HG03095 (cell line): ENCODE measurements at regions not wholly inside any gene's neighbourhood (a gene's known extent, or its start where the extent isn't known, plus 50 kb on each side); places are given as distances from the start of the nearest gene placed in this dataset.
"Not testable (repeated sequence)": the region's sequence is repeated elsewhere in the genome, so short reads cannot be mapped to it uniquely, and the experiment has no call there.

Experiments
- ATAC-seq: cut with Tn5 transposase; IDR thresholded peaks from one replicate; pipeline ENCODE4 v1.9.1; 2021; ENCODE audit warnings: moderate library complexity; ENCODE audit not compliant: unreplicated experiment

DNA sequence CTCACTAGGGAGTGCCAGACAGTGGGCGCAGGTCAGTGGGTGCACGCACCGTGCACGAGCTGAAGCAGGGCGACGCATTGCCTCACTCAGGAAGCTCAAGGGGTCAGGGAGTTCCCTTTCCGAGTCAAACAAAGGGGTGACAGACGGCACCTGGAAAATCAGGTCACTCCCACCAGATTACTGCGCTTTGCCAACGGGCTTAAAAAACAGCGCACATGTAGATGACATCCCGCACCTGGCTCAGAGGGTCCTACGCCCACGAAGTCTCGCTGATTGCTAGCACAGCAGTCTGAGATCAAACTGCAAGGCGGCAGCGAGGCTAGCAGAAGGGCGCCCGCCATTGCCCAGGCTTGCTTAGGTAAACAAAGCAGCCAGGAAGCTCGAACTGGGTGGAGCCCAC, 428.5 kb upstream of the SLC39A10 start:
- ATAC-seq, result not testable (repeated sequence)

DNA sequence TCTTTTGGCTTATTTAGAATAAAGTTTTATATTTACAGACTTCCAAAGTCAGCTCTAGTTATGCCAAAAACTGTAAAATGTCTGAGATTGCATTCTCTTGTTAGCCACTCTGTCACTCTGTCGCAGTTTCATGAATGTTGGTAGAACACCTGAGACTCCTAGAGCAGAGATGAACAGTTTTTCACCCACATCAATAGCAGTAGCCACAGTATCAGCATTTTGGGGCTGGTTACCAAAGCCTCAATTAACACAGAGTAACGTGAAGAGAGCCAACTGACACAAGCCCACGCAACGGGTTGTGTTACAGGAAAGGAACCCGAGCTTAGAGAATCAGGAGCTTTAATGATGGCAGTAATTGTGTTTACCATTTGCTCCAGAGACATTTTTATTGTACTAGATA, 443.0 kb upstream of the SLC39A10 start:
- no peak for ATAC-seq

DNA sequence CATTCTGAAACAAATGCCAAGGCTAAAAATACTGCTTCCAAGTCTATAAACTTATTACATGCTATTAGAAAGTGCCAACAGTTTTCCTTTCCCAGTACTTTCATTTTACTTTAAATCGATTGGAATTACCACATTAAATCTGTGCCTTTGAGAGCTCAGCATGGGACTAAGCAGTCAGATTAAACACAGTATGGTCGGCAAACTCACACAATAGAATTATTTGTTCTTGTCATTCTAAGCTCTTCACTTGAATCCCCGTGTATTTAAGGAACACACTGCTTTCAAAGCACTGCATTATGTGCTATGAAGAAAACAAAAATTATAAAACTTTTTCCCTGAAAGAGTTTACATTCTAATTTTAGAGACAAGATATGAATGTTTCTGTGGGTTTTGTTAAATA, 444.4 kb upstream of the SLC39A10 start:
- no peak for ATAC-seq

DNA sequence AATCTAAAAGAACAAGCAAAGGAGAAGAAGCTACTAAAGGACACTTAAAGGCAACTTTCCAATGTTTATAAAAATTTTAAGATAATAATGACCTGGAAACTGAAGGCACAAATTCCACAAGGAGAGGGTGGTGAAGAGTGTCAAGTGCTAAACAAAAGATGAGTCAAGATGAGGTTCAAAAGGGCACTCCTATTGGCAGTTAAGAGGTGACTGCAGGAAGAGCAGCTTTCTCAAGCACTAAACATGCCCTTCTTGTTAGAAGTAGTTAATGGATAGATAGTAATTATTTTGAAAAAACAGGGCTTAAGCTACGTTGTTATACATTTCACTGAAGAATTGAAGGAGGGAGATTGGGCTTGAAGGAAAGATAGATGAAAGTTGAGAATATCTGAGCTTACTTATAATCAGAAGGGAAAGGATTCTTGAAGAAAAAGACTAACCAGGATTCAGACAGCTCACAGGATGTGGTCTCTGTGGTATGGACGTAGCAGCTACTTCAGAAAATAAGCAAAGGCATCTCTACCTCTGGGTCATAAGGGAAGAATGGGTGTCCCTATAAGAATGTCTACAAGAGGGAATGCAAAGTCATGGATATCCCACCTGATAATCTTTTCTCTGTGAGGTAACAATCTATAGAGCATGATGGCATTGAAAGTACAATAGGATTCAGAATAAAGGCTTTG, 454.7 kb upstream of the SLC39A10 start:
- ATAC-seq, result no peak

DNA sequence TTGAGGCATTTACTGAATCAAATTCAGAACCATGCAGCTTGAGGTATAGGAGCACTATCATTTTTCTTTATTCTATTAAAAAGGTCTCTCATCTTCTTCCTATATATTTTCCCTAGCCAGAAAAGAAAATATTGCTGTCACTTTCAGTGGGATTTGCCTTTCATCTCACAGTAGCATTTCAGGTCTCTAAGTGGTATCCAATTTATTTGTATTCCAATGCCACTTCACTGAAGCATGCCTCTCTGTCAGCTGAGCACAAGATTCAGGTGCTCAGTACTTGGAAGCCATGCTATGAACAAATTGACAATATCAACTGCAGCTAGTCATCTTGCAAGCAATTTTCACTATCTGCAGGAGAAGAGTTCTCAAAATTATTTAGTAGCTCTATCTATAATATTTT, 457.2 kb upstream of the SLC39A10 start:
- ATAC-seq, result no peak

- no peak for ATAC-seq
Observed at GRCh38 chr2:195181059-195181705, 475.8 kb upstream of the SLC39A10 start.

DNA sequence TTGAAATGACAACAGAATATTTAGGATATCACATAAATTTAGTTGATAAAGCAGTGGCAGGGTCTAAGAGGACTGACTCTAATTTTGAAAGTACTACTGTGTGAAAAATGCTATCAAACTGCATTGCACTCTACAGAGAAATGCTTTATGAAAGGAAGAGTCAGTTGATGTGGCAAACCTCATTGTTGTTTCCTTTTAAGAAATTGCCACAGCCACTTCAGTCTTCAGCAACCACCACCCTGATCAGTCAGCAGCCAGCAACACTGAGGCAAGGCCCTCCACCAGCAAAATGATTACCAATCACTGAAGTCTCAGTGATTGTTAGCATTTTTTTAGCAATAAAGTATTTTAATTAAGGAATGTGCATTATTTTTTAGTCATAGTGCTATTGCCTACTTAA, 488.7 kb upstream of the SLC39A10 start:
- no peak for ATAC-seq

GRCh38 chr2:195164930-195165329, 492.1 kb upstream of the SLC39A10 start:
- ATAC-seq, result no peak

DNA sequence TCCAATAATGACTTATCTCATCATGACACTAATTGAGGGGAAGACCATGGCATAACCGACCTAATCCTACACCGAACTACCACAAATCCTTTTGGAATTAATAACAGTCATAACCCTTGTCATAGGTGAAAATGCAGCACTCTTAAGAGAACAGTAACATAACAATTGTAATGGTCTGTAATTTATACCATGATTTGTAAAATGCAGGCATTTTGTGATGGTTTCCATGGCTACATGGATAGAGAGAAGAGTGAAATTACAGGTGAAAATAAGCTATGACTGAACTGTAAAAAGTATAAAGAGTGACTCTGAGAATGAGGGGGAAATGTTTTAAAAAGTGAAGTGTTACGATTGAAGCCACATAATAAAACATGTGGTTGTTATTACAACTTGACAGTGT, 494.1 kb upstream of the SLC39A10 start:
- ATAC-seq, result no peak

DNA sequence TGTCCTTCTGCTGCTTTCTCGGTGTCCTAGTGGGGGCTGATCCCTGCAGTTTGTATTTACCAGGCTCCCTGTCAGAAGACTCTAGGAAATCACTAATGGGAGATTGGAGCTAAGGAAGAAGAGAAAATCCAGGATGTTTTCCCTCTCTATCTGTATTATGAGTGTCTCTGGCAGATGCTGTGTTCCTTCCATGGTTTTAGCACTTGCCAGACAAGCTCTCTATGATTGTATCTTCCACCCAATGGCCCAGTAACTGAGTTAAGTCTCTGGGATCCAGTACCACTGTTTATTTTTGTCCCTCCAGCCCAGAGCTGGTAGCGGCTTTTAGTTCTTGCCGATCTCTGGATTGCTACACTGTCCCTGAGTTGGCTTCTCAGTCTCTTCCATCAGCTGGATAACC, 494.8 kb upstream of the SLC39A10 start:
- ATAC-seq, result no peak

- no peak for ATAC-seq
Observed at GRCh38 chr2:195160963-195161362, 496.1 kb upstream of the SLC39A10 start.

DNA sequence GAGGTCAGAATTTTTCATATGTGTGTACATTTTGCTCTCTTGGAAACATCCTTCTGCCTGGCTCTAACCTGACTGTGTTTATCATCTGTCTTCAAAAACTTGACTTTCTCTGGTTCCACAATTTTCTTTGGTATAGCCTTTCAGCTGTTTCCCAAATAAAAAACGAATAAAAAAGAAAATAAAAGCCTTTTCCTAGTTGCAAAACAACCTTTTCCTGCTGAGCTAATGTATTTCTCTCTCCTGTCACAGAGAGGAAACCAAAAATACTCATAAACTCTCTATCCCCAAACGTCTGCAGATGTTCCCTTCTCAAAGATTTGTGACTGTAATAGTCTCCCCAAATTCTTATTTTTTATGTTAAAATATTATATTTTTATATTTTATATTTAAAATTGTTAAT, 505.3 kb upstream of the SLC39A10 start:
- ATAC-seq, result no peak

DNA sequence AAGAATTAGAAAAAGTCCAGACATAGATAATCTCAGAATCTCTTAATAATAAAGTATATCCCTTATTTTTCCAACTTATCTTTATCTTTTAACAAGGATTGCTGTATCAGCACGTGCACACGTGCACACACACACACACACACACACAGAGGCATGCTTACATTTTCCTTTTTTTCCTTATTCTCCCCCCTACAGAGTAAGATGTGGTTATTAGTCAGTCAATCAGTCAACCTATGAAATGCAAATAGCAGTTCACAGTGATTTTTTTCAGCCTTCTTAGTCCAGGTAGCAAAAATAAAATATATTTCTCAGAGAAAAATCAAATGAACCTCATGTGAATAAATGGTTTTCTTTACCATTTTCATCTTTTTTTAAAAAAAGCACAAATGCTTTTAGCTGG, 506.2 kb upstream of the SLC39A10 start:
- no peak for ATAC-seq

DNA sequence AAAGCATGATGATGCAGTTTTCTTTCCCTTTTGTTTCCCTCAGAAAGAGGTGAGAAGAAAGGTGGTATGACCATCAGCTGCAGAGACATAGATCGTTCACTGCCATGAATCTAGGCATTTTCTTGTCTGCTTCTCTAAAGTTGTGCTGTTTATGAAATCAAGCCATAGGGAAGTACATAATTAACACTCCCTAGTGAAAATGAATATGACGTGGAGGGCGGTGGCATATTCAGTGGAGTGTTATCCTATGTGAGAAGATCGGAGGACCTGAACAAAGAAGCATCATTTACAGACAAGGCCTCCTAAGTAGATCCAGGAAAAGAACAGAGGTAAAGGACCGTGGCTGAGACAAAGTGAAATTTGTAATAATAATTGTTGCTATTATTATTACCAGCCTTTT, 509.0 kb upstream of the SLC39A10 start:
- ATAC-seq, result no peak

DNA sequence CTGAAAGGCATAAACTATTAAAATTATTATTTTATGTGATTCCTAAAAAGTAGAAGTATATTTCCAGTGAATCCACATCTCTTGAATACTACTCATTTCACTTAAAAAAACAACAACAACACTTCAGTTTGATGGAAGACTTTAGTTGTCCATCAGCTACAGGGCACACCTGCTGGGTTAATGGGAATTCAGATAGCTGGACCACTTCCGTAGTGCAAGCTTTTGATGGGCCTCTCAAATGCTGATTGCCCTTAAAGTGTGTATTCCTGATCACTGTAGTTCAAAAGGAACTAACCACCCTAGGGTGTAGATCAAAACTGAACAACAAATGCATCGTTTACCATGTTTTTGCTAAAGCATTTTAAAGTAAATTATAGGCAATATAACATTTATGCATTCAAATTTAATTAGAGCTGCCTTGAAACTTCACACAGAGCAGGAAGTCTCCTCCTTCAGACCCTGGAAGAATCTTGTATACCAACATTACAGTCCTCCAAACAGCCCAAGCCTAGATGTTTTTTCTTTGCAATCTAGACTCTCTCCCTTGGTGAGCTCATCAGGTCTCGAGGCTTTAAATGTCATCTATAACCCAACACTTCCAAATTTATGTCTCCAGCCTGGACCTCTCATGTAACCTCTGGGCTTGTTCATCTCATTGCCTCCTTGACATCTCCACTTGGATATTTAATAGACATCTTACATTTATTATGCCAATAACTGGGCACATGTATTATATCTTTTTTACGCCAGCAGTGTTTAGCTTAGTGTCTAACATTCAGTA, 510.1 kb upstream of the SLC39A10 start:
- no peak for ATAC-seq

- no peak for ATAC-seq
Observed at GRCh38 chr2:195138435-195138834, 518.6 kb upstream of the SLC39A10 start.

- ATAC-seq, result not testable (repeated sequence)
Observed at GRCh38 chr2:195125889-195126288, 531.1 kb upstream of the SLC39A10 start.

GRCh38 chr2:195124391-195125079, 532.5 kb upstream of the SLC39A10 start:
- no peak for ATAC-seq

- no peak for ATAC-seq
Observed at GRCh38 chr2:195122653-195123052, 534.4 kb upstream of the SLC39A10 start.

DNA sequence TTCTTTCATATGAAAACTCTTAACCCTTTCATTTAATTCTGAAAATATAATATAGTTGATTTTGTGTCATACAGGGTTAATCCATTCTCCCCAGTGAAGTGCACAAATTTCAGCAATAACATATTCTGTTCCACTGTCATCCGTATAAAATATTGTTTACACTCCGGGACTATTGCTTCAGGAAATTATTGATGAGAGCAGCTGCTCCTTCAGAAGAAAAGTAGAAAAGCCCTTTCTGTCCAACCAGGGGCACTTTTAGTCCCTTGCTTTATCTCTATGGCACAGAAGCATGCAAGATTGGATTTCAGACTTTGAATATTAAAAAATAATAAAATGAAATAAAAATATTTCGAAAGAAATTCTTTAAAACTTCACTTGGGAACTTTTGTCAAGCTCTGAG, 535.7 kb upstream of the SLC39A10 start:
- ATAC-seq, result no peak

GRCh38 chr2:195119231-195119630, 537.8 kb upstream of the SLC39A10 start:
- no peak for ATAC-seq

DNA sequence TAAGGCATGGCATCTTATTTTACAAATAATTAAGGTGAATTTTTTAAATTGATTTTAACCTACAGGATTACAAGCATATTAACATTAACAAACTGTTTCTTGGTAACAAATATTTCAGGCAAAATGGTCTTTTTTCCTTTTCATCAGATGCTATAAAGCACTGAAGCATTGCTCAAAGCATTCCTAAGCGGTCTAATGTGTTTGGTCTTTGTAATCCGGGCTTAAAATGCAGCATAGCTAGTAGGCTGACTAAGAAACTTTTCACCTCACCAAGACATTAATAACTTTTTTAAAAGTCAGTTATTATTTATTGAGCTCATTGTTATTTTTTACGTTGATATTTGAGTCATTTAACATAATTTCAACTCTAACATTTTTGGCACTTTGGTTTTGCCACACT, 538.8 kb upstream of the SLC39A10 start:
- ATAC-seq, result no peak
